Upper lobe of left lung (tissue), 6 donors: ENCODE measurements at regions not wholly inside any gene's neighbourhood (a gene's known extent, or its start where the extent isn't known, plus 50 kb on each side); places are given as distances from the start of the nearest gene placed in this dataset.

Source experiments
- ATAC-seq, 2 donors: fragments of 200-7000 bp; cut with Tn5 transposase; one replicate each; pipeline ENCODE4 v1.9.1; 2022; ENCODE audit warnings: mild to moderate bottlenecking in 2 of 2, moderate library complexity in 2 of 2; ENCODE audit not compliant: low FRiP score in 2 of 2
- DNase-seq, 2 donors: peaks; one replicate each; pipeline ENCODE4 v3.0.0-alpha.2; 2019 to 2020
- H3K27ac ChIP-seq, 4 donors: fragments of 200-600 bp; sonication (generic); one replicate each; pipeline ENCODE4 v1.5.1; 2016 to 2019
- H3K27me3 ChIP-seq, 4 donors: fragments of 200-600 bp; sonication (generic); one replicate each; pipeline ENCODE4 v1.5.1; 2017 to 2019
- H3K36me3 ChIP-seq, 4 donors: fragments of 200-600 bp; sonication (generic); one replicate each; pipeline ENCODE4 v1.5.1; 2016 to 2019
- H3K4me1 ChIP-seq, 4 donors: fragments of 200-600 bp; sonication (generic); one replicate each; pipeline ENCODE4 v1.5.1; 2018 to 2019
- H3K4me3 ChIP-seq, 4 donors: fragments of 200-600 bp; sonication (generic); one replicate each; pipeline ENCODE4 v1.5.1; 2017 to 2019; ENCODE audit warnings: mild to moderate bottlenecking in 2 of 4, moderate library complexity in 1 of 4
- H3K9me3 ChIP-seq, 4 donors: fragments of 200-600 bp; sonication (generic); one replicate each; pipeline ENCODE4 v1.5.1; 2018 to 2019
- CTCF ChIP-seq, 6 experiments: fragments of 450-650 bp in 4 of 6; fragments of 200-600 bp in 2 of 6; sonication (generic) in 2 of 6; IDR thresholded peaks; one replicate each; pipeline ENCODE4 v1.5.1; 2016 to 2019; ENCODE audit warnings: antibody characterized with exemption in 6 of 6
- EP300 ChIP-seq, 4 donors: sonication (generic); formaldehyde crosslinking; IDR thresholded peaks; one replicate each; pipeline ENCODE4 v1.5.1; 2017; ENCODE audit warnings: antibody characterized with exemption in 4 of 4, control low read depth in 2 of 4
- POLR2A ChIP-seq, 4 donors: fragments of 450-650 bp; IDR thresholded peaks; one replicate each; pipeline ENCODE4 v1.5.1; 2016 to 2017; ENCODE audit warnings: antibody characterized with exemption in 4 of 4, mild to moderate bottlenecking in 2 of 4
- POLR2AphosphoS5 ChIP-seq, 2 donors: sonication (generic); formaldehyde crosslinking; IDR thresholded peaks; one replicate each; pipeline ENCODE4 v1.5.1; 2017; ENCODE audit warnings: antibody characterized with exemption in 2 of 2
- WGBS, 2 donors: methylation state at CpG; one replicate each; pipeline ENCODE4 v1.1.5; 2017 to 2018; 5-methylcytosine and 5-hydroxymethylcytosine counted together
- donor health status: DM: no; HTN: no; CAD: no; lungs with moderate emphysema.
- donor health status: DM: no; HTN: yes; CAD: no; lungs with severe emphysema.

GRCh38 chr10:6916601-6917000, 336.5 kb upstream of the PRKCQ start:
- 64 to 67% methylated on average over 2 of the region's 2 CpGs for WGBS, 2 donors
- no peak overlapping the region for H3K27ac ChIP-seq
- H3K4me3 ChIP-seq: no peak overlapping the region
- DNase-seq (no peak), ATAC-seq (no peak)
- no peaks in the 10 kb centered on the region for H3K27me3 ChIP-seq
- H3K4me1 ChIP-seq: peaks cover 0 to 17% (median 10%) of the 10 kb centered on the region in 4 donors
- no peaks in the 10 kb centered on the region for H3K36me3 ChIP-seq
- no peak for TF ChIP-seq CTCF (IDR thresholded peaks at IDR 0.05)
- TF ChIP-seq POLR2AphosphoS5 (IDR thresholded peaks at IDR 0.05): no peak
- no peak for TF ChIP-seq EP300 (IDR thresholded peaks at IDR 0.05)
- no peak for TF ChIP-seq POLR2A (IDR thresholded peaks at IDR 0.05)
- H3K9me3 ChIP-seq: no peaks in the 10 kb centered on the region

- TF ChIP-seq CTCF (IDR thresholded peaks at IDR 0.05): no peak
- TF ChIP-seq POLR2AphosphoS5 (IDR thresholded peaks at IDR 0.05): no peak
- TF ChIP-seq POLR2A (IDR thresholded peaks at IDR 0.05): no peak
- no peak for TF ChIP-seq EP300 (IDR thresholded peaks at IDR 0.05)
- DNase-seq: no peak
Observed at GRCh38 chr10:6915307-6915706, 335.2 kb upstream of the PRKCQ start.

GRCh38 chr10:6912929-6913328, 332.9 kb upstream of the PRKCQ start:
- no peak for ATAC-seq

More at GRCh38 chr10:6915307-6915706, 335.2 kb upstream of the PRKCQ start:
- Histone ChIP-seq H3K4me1 (peaks cover 0 to 17% (median 8%) of the 10 kb centered on the region in 4 donors), H3K27ac (no peak overlapping the region), H3K9me3 (no peaks in the 10 kb centered on the region), H3K36me3 (no peaks in the 10 kb centered on the region), H3K27me3 (no peaks in the 10 kb centered on the region), H3K4me3 (no peak overlapping the region)
- no peak for ATAC-seq
- 87 to 97% methylated on average over 3 of the region's 3 CpGs for WGBS, 2 donors

GRCh38 chr10:6912424-6912823, 332.3 kb upstream of the PRKCQ start:
- Histone ChIP-seq H3K4me1 (peaks cover 0 to 3% (median 1%) of the 10 kb centered on the region in 4 donors), H3K36me3 (no peaks in the 10 kb centered on the region), H3K4me3 (no peak overlapping the region), H3K27me3 (no peaks in the 10 kb centered on the region), H3K9me3 (no peaks in the 10 kb centered on the region), H3K27ac (no peak overlapping the region)
- TF ChIP-seq EP300 (IDR thresholded peaks at IDR 0.05) (no peak), CTCF (IDR thresholded peaks at IDR 0.05) (no peak), POLR2AphosphoS5 (IDR thresholded peaks at IDR 0.05) (no peak), POLR2A (IDR thresholded peaks at IDR 0.05) (no peak)
- DNase-seq (no peak), ATAC-seq (no peak)
- WGBS, 2 donors: 25 to 28% methylated on average over 5 of the region's 5 CpGs

More at GRCh38 chr10:6912929-6913328, 332.9 kb upstream of the PRKCQ start:
- H3K4me3 ChIP-seq: no peak overlapping the region
- no peaks in the 10 kb centered on the region for H3K36me3 ChIP-seq
- peaks cover 0 to 6% (median 2%) of the 10 kb centered on the region in 4 donors for H3K4me1 ChIP-seq
- TF ChIP-seq POLR2AphosphoS5 (IDR thresholded peaks at IDR 0.05) (no peak), POLR2A (IDR thresholded peaks at IDR 0.05) (no peak)
- no peaks in the 10 kb centered on the region for H3K9me3 ChIP-seq
- no peak overlapping the region for H3K27ac ChIP-seq
- 21 to 32% methylated on average over 2 of the region's 2 CpGs for WGBS, 2 donors
- no peak for DNase-seq
- H3K27me3 ChIP-seq: no peaks in the 10 kb centered on the region

GRCh38 chr10:6912021-6912420, 331.9 kb upstream of the PRKCQ start:
- no peak for ATAC-seq
- no peak for DNase-seq
- Histone ChIP-seq H3K9me3 (no peaks in the 10 kb centered on the region), H3K36me3 (no peaks in the 10 kb centered on the region), H3K4me1 (peaks cover 0 to 3% (median 0%) of the 10 kb centered on the region in 4 donors), H3K27ac (no peak overlapping the region), H3K27me3 (no peaks in the 10 kb centered on the region), H3K4me3 (no peak overlapping the region)
- TF ChIP-seq POLR2A (IDR thresholded peaks at IDR 0.05) (no peak), EP300 (IDR thresholded peaks at IDR 0.05) (no peak), CTCF (IDR thresholded peaks at IDR 0.05) (no peak), POLR2AphosphoS5 (IDR thresholded peaks at IDR 0.05) (no peak)
- 89 to 100% methylated on average over 1 to 2 of the region's 2 CpGs for WGBS, 2 donors
